HepG2 (cell line): ENCODE measurements at regions not wholly inside any gene's neighbourhood (a gene's known extent, or its start where the extent isn't known, plus 50 kb on each side); places are given as distances from the start of the nearest gene placed in this dataset.
A peak's percentile ranks its signal among the peaks of the same experiment; 100 is the strongest.

Experiments
- ATAC-seq: fragments of 200-7000 bp; cut with Tn5 transposase; 3 replicates; pipeline ENCODE4 v1.9.1; 2020; ENCODE audit warnings: mild to moderate bottlenecking, moderate library complexity
- BruUV-seq: library from RNA; stranded (reverse); fragments of 400-500 nt; replicated peaks from 2 replicates; lab custom pipeline; 2021; lab: Mats Ljungman, UMichigan
- CTCF ChIA-PET: fragments of 300-600 bp; formaldehyde crosslinking; extraction: SDS; loops from one replicate; lab custom pipeline; 2021; ENCODE audit warnings: low total read pairs, inconsistent platforms, low intra/inter-chr PET ratio; lab: Yijun Ruan, JAX
- POLR2A ChIA-PET: fragments of 350-600 bp; sonication (Branson Sonifier 250); formaldehyde crosslinking; loops from one replicate; lab custom pipeline; 2020; ENCODE audit warnings: antibody characterized with exemption, inconsistent platforms; lab: Yijun Ruan, JAX
- DNase-seq: peaks from one replicate; pipeline ENCODE4 v3.0.0-alpha.2; 2015; ENCODE audit warnings: low spot score
- FAIRE-seq: peaks from 3 replicates; lab custom pipeline; 2011; peaks lifted over from hg19 to GRCh38; lab: Jason Lieb, UNC
- H2AFZ ChIP-seq: one replicate; pipeline ENCODE4 v1.6.1; 2011; ENCODE audit warnings: low read length, inconsistent platforms
- H3K27ac ChIP-seq: fragments of 300-600 bp; 3 replicates; pipeline ENCODE4 v1.8.0; 2011; ENCODE audit warnings: mixed run types, mild to moderate bottlenecking, mixed read lengths, low read length, inconsistent platforms; ENCODE audit not compliant: insufficient read depth; ENCODE audit errors: extremely low read length
- H3K27me3 ChIP-seq, 2 experiments: fragments of 200-600 bp in 1 of 2; 2 replicates in 1 of 2; 3 replicates in 1 of 2; pipeline versions ENCODE4 v1.6.0 to v1.8.0; 2011; ENCODE audit warnings: low read length in 2 of 2, mild to moderate bottlenecking in 2 of 2, moderate library complexity in 2 of 2, inconsistent platforms in 1 of 2; ENCODE audit not compliant: insufficient read depth in 2 of 2, control insufficient read depth in 1 of 2
- H3K36me3 ChIP-seq, 2 experiments: fragments of 200-600 bp in 1 of 2; replicated peaks in 1 of 2; 2 replicates in 1 of 2; 3 replicates in 1 of 2; pipeline versions ENCODE4 v1.5.1 to v1.8.0; 2011; ENCODE audit warnings: low read length in 2 of 2, inconsistent platforms in 1 of 2; ENCODE audit not compliant: insufficient read depth in 2 of 2, control insufficient read depth in 1 of 2
- H3K4me1 ChIP-seq: 2 replicates; pipeline ENCODE4 v1.5.1; 2012; ENCODE audit warnings: low read length, inconsistent platforms; ENCODE audit not compliant: insufficient read depth
- H3K4me2 ChIP-seq: 2 replicates; pipeline ENCODE4 v1.6.0; 2011; ENCODE audit warnings: low read depth, low read length, inconsistent platforms
- H3K4me3 ChIP-seq, 3 experiments: fragments of 200-600 bp in 1 of 3; sonication (generic), shearing (Covaris generic) in 1 of 3; replicated peaks in 1 of 3; 2 replicates each; pipeline ENCODE4 v1.5.1; 2011 to 2016; ENCODE audit warnings: low read length in 3 of 3, inconsistent platforms in 2 of 3, low read depth in 2 of 3, mild to moderate bottlenecking in 2 of 3, control low read depth in 1 of 3, mixed read lengths in 1 of 3; ENCODE audit not compliant: insufficient read depth in 1 of 3
- H3K79me2 ChIP-seq: one replicate; pipeline ENCODE4 v1.6.1; 2011; ENCODE audit warnings: low read length, inconsistent platforms; ENCODE audit not compliant: insufficient read depth
- H3K9ac ChIP-seq: 2 replicates; pipeline ENCODE4 v1.6.0; 2011; ENCODE audit warnings: mild to moderate bottlenecking, low read depth, low read length, inconsistent platforms; ENCODE audit not compliant: insufficient read depth
- H3K9me3 ChIP-seq: 2 replicates; pipeline ENCODE4 v1.5.1; 2012; ENCODE audit warnings: mild to moderate bottlenecking, low read length
- H4K20me1 ChIP-seq: 2 replicates; pipeline ENCODE4 v1.6.0; 2011; ENCODE audit warnings: inconsistent platforms, mild to moderate bottlenecking, low read length, moderate library complexity; ENCODE audit not compliant: insufficient read depth
- FOXA1 ChIP-seq, 2 experiments: fragments of 450-650 bp in 1 of 2; sonication (generic) in 1 of 2; formaldehyde crosslinking in 1 of 2; IDR thresholded peaks; 2 replicates each; pipeline versions ENCODE4 v1.4.0 to v1.6.1; 2016 to 2020; ENCODE audit warnings: missing genetic modification reagents in 1 of 2
- FOXP1 ChIP-seq, 2 experiments: fragments of 450-650 bp in 1 of 2; IDR thresholded peaks; 2 replicates each; pipeline ENCODE4 v1.6.1; 2017 to 2018; ENCODE audit warnings: antibody characterized with exemption in 1 of 2
- HMG20B ChIP-seq: conservative IDR thresholded peaks from 2 replicates; pipeline ENCODE4 v1.6.1; 2016; ENCODE audit warnings: missing genetic modification reagents, missing compliant biosample characterization
- KAT2B ChIP-seq: fragments of 150-350 bp; IDR thresholded peaks from 2 replicates; pipeline ENCODE4 v1.6.1; 2014; ENCODE audit warnings: low read depth, low read length, borderline replicate concordance
- KDM3A ChIP-seq: IDR thresholded peaks from 2 replicates; pipeline ENCODE4 v1.6.1; 2018; ENCODE audit warnings: low read depth, missing compliant biosample characterization
- NFAT5 ChIP-seq: sonication (generic); formaldehyde crosslinking; IDR thresholded peaks from 2 replicates; pipeline ENCODE4 v1.4.0; 2020; ENCODE audit warnings: missing genetic modification reagents
- PLRG1 ChIP-seq: fragments of 450-650 bp; conservative IDR thresholded peaks from 2 replicates; pipeline ENCODE4 v1.6.1; 2016
- REL ChIP-seq: sonication (generic); formaldehyde crosslinking; conservative IDR thresholded peaks from 2 replicates; pipeline ENCODE4 v1.8.0; 2022; ENCODE audit warnings: mild to moderate bottlenecking, missing genetic modification reagents, moderate library complexity
- TCF7 ChIP-seq: sonication (generic); IDR thresholded peaks from 2 replicates; pipeline ENCODE4 v1.6.1; 2016; ENCODE audit warnings: antibody characterized with exemption, low read depth
- ZBTB2 ChIP-seq: sonication (generic); formaldehyde crosslinking; IDR thresholded peaks from 2 replicates; pipeline ENCODE4 v1.8.0; 2022; ENCODE audit warnings: low read depth, missing genetic modification reagents
- ZNF225 ChIP-seq: sonication (generic); formaldehyde crosslinking; IDR thresholded peaks from 2 replicates; pipeline ENCODE4 v1.4.0; 2020; ENCODE audit warnings: mild to moderate bottlenecking, missing genetic modification reagents
- ZNF598 ChIP-seq: sonication (generic); formaldehyde crosslinking; IDR thresholded peaks from 2 replicates; pipeline ENCODE4 v1.5.1; 2020; ENCODE audit warnings: mild to moderate bottlenecking, missing genetic modification reagents, borderline replicate concordance
- WGBS: methylation state at CpG from one replicate; pipeline ENCODE4 v1.1.6; 2017; ENCODE audit warnings: low lambda C conversion rate; 5-methylcytosine and 5-hydroxymethylcytosine counted together
- in situ Hi-C: cut with HindIII; loops from 2 replicates; pipeline ENCODE4 v1.10.0; 2017; ENCODE audit warnings: low pct_unique_long_range_greater_than_20kb; ENCODE audit not compliant: extremely low pct_ligation_motif_present
- intact Hi-C: fragments of 100-400 bp; cut with micrococcal nuclease; formaldehyde crosslinking; loops from one replicate; pipeline ENCODE4 v1.10.0; 2022; ENCODE audit not compliant: unreplicated experiment

GRCh38 chr6:91506509-91506908, 919.6 kb upstream of the MAP3K7 start:
- FAIRE-seq (no peak), ATAC-seq (no peak), DNase-seq (peak; percentile 21)
- no peak overlapping the region for H2AFZ ChIP-seq
- no peaks in the 10 kb centered on the region for H3K79me2 ChIP-seq
- H3K27me3 ChIP-seq = no peaks in the 10 kb centered on the region
- no peaks in the 10 kb centered on the region for H3K4me1 ChIP-seq
- BruUV-seq = no TSS peak
- H3K9me3 ChIP-seq = no peaks in the 10 kb centered on the region
- intact Hi-C loops = no loop called here
- no peak overlapping the region for H3K27ac ChIP-seq
- CTCF ChIA-PET = no interaction called here
- 3% methylated on average over 5 of the region's 5 CpGs for WGBS
- POLR2A ChIA-PET = no interaction called here
- no peaks in the 10 kb centered on the region for H3K36me3 ChIP-seq
- no peaks in the 10 kb centered on the region for H4K20me1 ChIP-seq
- in situ Hi-C loops = no loop called here
- H3K4me2 ChIP-seq = no peak overlapping the region
- TF ChIP-seq PLRG1 (no peak), ZNF598 (no peak), TCF7 (peak; percentile 10; the same call in 1 of the 2 replicates), HMG20B (CRISPR knock-in tag) (no peak), KDM3A (CRISPR knock-in tag) (no peak), FOXP1 (IDR thresholded peaks at IDR 0.05) (no peak), FOXP1 (CRISPR knock-in tag; IDR thresholded peaks at IDR 0.05) (peak; percentile 41; the same call in 1 of the 2 replicates), ZNF225 (CRISPR knock-in tag) (no peak), NFAT5 (CRISPR knock-in tag) (no peak), FOXA1 (IDR thresholded peaks at IDR 0.05) (no peak), FOXA1 (CRISPR knock-in tag; IDR thresholded peaks at IDR 0.05) (0 out of 2 replicates have a peak, but pooled peaks have one; percentile 14), REL (no peak), ZBTB2 (CRISPR knock-in tag) (no peak), KAT2B (no peak)
- no peak overlapping the region for H3K9ac ChIP-seq
- no peak overlapping the region for H3K4me3 ChIP-seq
